ENCODE measurements at regions not wholly inside any gene's neighbourhood (a gene's known extent, or its start where the extent isn't known, plus 50 kb on each side); places are given as distances from the start of the nearest gene placed in this dataset.

- no peak for TF ChIP-seq POLR2A (IDR thresholded peaks at IDR 0.05)
- TF ChIP-seq CTCF (IDR thresholded peaks at IDR 0.05): no peak
Observed at GRCh38 chr11:116643521-116643920, 129.3 kb downstream of the BUD13 start.

Data from suprapubic skin (tissue), 3 donors.